ENCODE measurements at regions not wholly inside any gene's neighbourhood (a gene's known extent, or its start where the extent isn't known, plus 50 kb on each side); places are given as distances from the start of the nearest gene placed in this dataset.
A peak's percentile ranks its signal among the peaks of the same experiment; 100 is the strongest.

GRCh38 chr3:59326246-59327024 lies 276.6 kb upstream of the CFAP20DC start:
- no peak for DNase-seq

GRCh38 chr3:59321881-59322540 lies 272.2 kb upstream of the CFAP20DC start:
- DNase-seq: no peak

GRCh38 chr3:59320080-59320479 lies 270.3 kb upstream of the CFAP20DC start:
- no peak for DNase-seq

- no peak for DNase-seq
These were observed 269.6 kb upstream of the CFAP20DC start for GRCh38 chr3:59319442-59319841.

GRCh38 chr3:59318881-59319280 lies 269.1 kb upstream of the CFAP20DC start:
- DNase-seq: no peak

GRCh38 chr3:59317386-59317785 lies 267.6 kb upstream of the CFAP20DC start:
- no peak for DNase-seq

GRCh38 chr3:59316688-59317275 lies 267.0 kb upstream of the CFAP20DC start:
- no peak for DNase-seq

- peak; percentile 64 for DNase-seq
These were observed 263.5 kb upstream of the CFAP20DC start for GRCh38 chr3:59313365-59313764.

GRCh38 chr3:59311231-59311630 lies 261.4 kb upstream of the CFAP20DC start:
- DNase-seq: no peak

- no peak for DNase-seq
These were observed 260.9 kb upstream of the CFAP20DC start for GRCh38 chr3:59310736-59311135.

GRCh38 chr3:59308684-59309083 lies 258.9 kb upstream of the CFAP20DC start:
- DNase-seq: no peak

GRCh38 chr3:59308001-59308400 lies 258.2 kb upstream of the CFAP20DC start:
- no peak for DNase-seq

- no peak for DNase-seq
These were observed 256.6 kb upstream of the CFAP20DC start for GRCh38 chr3:59306436-59306835.

- DNase-seq: no peak
These were observed 254.5 kb upstream of the CFAP20DC start for GRCh38 chr3:59304296-59304695.

- no peak for DNase-seq
These were observed 253.6 kb upstream of the CFAP20DC start for GRCh38 chr3:59303452-59303851.

- no peak for DNase-seq
These were observed 252.6 kb upstream of the CFAP20DC start for GRCh38 chr3:59302442-59302841.

GRCh38 chr3:59300733-59301132 lies 250.9 kb upstream of the CFAP20DC start:
- DNase-seq: no peak

- DNase-seq: no peak
These were observed 249.7 kb upstream of the CFAP20DC start for GRCh38 chr3:59299561-59299960.

GRCh38 chr3:59290358-59290757 lies 240.5 kb upstream of the CFAP20DC start:
- peak; percentile 3 for DNase-seq

- DNase-seq: no peak
These were observed 240.0 kb upstream of the CFAP20DC start for GRCh38 chr3:59289831-59290230.

GRCh38 chr3:59288951-59289350 lies 239.1 kb upstream of the CFAP20DC start:
- DNase-seq: no peak

- peak; percentile 53 for DNase-seq
These were observed 237.1 kb upstream of the CFAP20DC start for GRCh38 chr3:59286791-59287531.

- no peak for DNase-seq
These were observed 235.7 kb upstream of the CFAP20DC start for GRCh38 chr3:59285560-59285959.

All from stimulated activated CD4-positive, alpha-beta T cell treated with anti-CD3 and anti-CD28 coated beads, Interleukin-15, amount 100 ng/mL, for 24 hours (primary cell).